ENCODE measurements at regions not wholly inside any gene's neighbourhood (a gene's known extent, or its start where the extent isn't known, plus 50 kb on each side); places are given as distances from the start of the nearest gene placed in this dataset.

DNA sequence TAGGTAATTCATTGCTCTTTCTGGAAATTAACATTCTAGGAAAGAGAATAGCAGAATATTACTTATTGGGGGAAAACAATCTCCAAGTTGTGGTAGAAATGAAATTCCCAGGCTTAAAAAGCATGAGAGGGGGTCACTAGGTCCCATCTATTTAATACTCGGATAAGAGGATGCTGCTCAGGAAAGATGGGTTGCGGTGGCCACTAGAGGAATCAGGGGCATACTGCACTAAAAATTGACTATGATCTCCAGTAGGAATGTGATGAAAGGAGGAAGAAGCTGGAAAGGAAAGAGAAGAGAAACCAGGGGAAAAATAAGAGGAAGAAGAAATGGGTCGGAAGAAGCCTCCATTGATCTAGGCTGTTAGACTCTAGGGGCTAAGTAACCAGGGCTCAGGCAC lies 192.8 kb downstream of the GPAM start:
- in situ Hi-C loops (cut with MboI; ENCODE audit: low sequenced_read_pairs) (no loop called here), dilution Hi-C loops (cut with HindIII; ENCODE audit: low sequenced_read_pairs, unreplicated experiment) (no loop called here), intact Hi-C loops (cut with micrococcal nuclease) (no loop called here)
- no peak overlapping the region for H3K18ac ChIP-seq (ENCODE audit: low read depth, low read length)
- no peaks in the 10 kb centered on the region for H3K79me1 ChIP-seq (ENCODE audit: low read depth in 1 of 2, low read length in 2 of 2)
- H3K27me3 ChIP-seq (ENCODE audit: control insufficient read depth, insufficient read depth, low read length), result no peaks in the 10 kb centered on the region
- POLR2A ChIA-PET (ENCODE audit: unreplicated experiment), result no interaction called here
- ATAC-seq (ENCODE audit: low read depth) (no peak), DNase-seq (no peak)
- H2AK9ac ChIP-seq (replicated peaks; ENCODE audit: low read depth, low read length, poor library complexity), result no peak overlapping the region
- peaks cover 27% of the 10 kb centered on the region for H3K9me3 ChIP-seq (ENCODE audit: control insufficient read depth, insufficient read depth, low read length)
- no peak overlapping the region for H3K4me3 ChIP-seq (ENCODE audit: insufficient read depth, low read depth, low read length)
- H3K36me3 ChIP-seq (ENCODE audit: control insufficient read depth, insufficient read depth, low read length), result no peaks in the 10 kb centered on the region
- BruUV-seq (replicated peaks), result no TSS peak
- H3K4me2 ChIP-seq (ENCODE audit: low read depth, low read length), result no peak overlapping the region
- CTCF ChIA-PET, result no interaction called here
- no peaks in the 10 kb centered on the region for H3K4me1 ChIP-seq (ENCODE audit: control insufficient read depth, insufficient read depth, low read length)
- H3K9ac ChIP-seq (ENCODE audit: low read depth, low read length), result no peak overlapping the region
- H3K9me1 ChIP-seq (ENCODE audit: insufficient read depth, low read length), result no peaks in the 10 kb centered on the region
- H3K56ac ChIP-seq (ENCODE audit: extremely low read depth, insufficient read depth, low read length), result no peak overlapping the region
- H2BK20ac ChIP-seq (ENCODE audit: low read depth, low read length), result no peak overlapping the region
- H2AFZ ChIP-seq (replicated peaks; ENCODE audit: low read length, poor library complexity), result no peak overlapping the region
- TF ChIP-seq, protein P1, sequence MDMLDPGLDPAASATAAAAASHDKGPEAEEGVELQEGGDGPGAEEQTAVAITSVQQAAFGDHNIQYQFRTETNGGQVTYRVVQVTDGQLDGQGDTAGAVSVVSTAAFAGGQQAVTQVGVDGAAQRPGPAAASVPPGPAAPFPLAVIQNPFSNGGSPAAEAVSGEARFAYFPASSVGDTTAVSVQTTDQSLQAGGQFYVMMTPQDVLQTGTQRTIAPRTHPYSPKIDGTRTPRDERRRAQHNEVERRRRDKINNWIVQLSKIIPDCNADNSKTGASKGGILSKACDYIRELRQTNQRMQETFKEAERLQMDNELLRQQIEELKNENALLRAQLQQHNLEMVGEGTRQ (IDR thresholded peaks at IDR 0.05; ENCODE audit: low read depth, low read length), result no peak
- TF ChIP-seq MXI1 (IDR thresholded peaks at IDR 0.05; ENCODE audit: borderline replicate concordance, low read depth, low read length) (no peak), BHLHE40 (IDR thresholded peaks at IDR 0.05; ENCODE audit: low read depth, low read length) (no peak), POLR2A (IDR thresholded peaks at IDR 0.05; ENCODE audit: low read depth, low read length) (no peak), CHD1 (IDR thresholded peaks at IDR 0.05; ENCODE audit: low read depth, low read length) (no peak), RAD21 (IDR thresholded peaks at IDR 0.05; ENCODE audit: low read length) (no peak), CEBPB (IDR thresholded peaks at IDR 0.05; ENCODE audit: low read depth, low read length) (no peak), MAFK (IDR thresholded peaks at IDR 0.05; ENCODE audit: low read depth, low read length) (no peak), MAZ (IDR thresholded peaks at IDR 0.05; ENCODE audit: borderline replicate concordance, low read depth, low read length) (no peak), SMC3 (IDR thresholded peaks at IDR 0.05; ENCODE audit: low read depth, low read length) (no peak), RCOR1 (IDR thresholded peaks at IDR 0.05; ENCODE audit: insufficient replicate concordance, low read length) (no peak), CTCF (conservative IDR thresholded peaks at IDR 0.05; ENCODE audit: low read depth, low read length) (no peak)
- TF ChIP-seq, protein P2, sequence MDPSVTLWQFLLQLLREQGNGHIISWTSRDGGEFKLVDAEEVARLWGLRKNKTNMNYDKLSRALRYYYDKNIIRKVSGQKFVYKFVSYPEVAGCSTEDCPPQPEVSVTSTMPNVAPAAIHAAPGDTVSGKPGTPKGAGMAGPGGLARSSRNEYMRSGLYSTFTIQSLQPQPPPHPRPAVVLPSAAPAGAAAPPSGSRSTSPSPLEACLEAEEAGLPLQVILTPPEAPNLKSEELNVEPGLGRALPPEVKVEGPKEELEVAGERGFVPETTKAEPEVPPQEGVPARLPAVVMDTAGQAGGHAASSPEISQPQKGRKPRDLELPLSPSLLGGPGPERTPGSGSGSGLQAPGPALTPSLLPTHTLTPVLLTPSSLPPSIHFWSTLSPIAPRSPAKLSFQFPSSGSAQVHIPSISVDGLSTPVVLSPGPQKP (IDR thresholded peaks at IDR 0.05; ENCODE audit: borderline replicate concordance, low read depth, low read length), result no peak
- no peak overlapping the region for H3K27ac ChIP-seq (ENCODE audit: insufficient read depth, low read length)
- H3K23ac ChIP-seq (ENCODE audit: low read depth, low read length), result no peak overlapping the region
- H3K14ac ChIP-seq (replicated peaks; ENCODE audit: low read depth, low read length), result no peak overlapping the region
- H2AK5ac ChIP-seq (ENCODE audit: low read depth, low read length), result no peak overlapping the region
- H2BK5ac ChIP-seq (ENCODE audit: low read depth, low read length, poor library complexity, severe bottlenecking), result no peak overlapping the region
- H4K20me1 ChIP-seq (ENCODE audit: insufficient read depth, low read length), result no peaks in the 10 kb centered on the region
- no peak overlapping the region for H2BK15ac ChIP-seq (ENCODE audit: low read depth, low read length)
- H3K4ac ChIP-seq (ENCODE audit: low read depth, low read length), result no peak overlapping the region
- H2BK120ac ChIP-seq (ENCODE audit: low read depth, low read length), result no peak overlapping the region
- no CpG with 5 or more reads among the region's 3 CpGs for WGBS, 2 experiments (ENCODE audit: extremely low coverage in 2 of 2, insufficient read length in 1 of 2)
- H4K8ac ChIP-seq (ENCODE audit: low read depth in 2 of 2, low read length in 2 of 2), result no peak overlapping the region
- no peak overlapping the region for H4K91ac ChIP-seq (ENCODE audit: insufficient read depth, low read depth, low read length)
- no peak overlapping the region for H4K5ac ChIP-seq (ENCODE audit: low read depth, low read length)
